Tibial artery (tissue), 4 donors: ENCODE measurements at regions not wholly inside any gene's neighbourhood (a gene's known extent, or its start where the extent isn't known, plus 50 kb on each side); places are given as distances from the start of the nearest gene placed in this dataset.

ENCODE experiments used
- DNase-seq, 2 donors: peaks; one replicate each; pipeline ENCODE4 v3.0.0-alpha.2; 2019
- H3K27ac ChIP-seq, 2 donors: fragments of 200-600 bp; sonication (generic) in 1 of 2; 1 replicate in 1 of 2; 2 replicates in 1 of 2; pipeline ENCODE4 v1.5.1; 2018 to 2019; ENCODE audit warnings: mild to moderate bottlenecking in 1 of 2
- H3K27me3 ChIP-seq, 2 donors: fragments of 200-600 bp; sonication (generic) in 1 of 2; one replicate each; pipeline versions ENCODE4 v1.5.1 to v1.6.0; 2016 to 2019
- H3K36me3 ChIP-seq, 3 donors: fragments of 200-600 bp; sonication (generic) in 2 of 3; one replicate each; pipeline ENCODE4 v1.5.1; 2016 to 2019; ENCODE audit warnings: mild to moderate bottlenecking in 2 of 3
- H3K4me1 ChIP-seq, 4 donors: fragments of 200-600 bp; sonication (generic) in 2 of 4; 1 replicate in 3 of 4; 2 replicates in 1 of 4; pipeline ENCODE4 v1.5.1; 2016 to 2019
- H3K4me3 ChIP-seq, 2 donors: fragments of 200-600 bp; sonication (generic) in 1 of 2; 1 replicate in 1 of 2; 2 replicates in 1 of 2; pipeline ENCODE4 v1.5.1; 2018 to 2019; ENCODE audit warnings: mild to moderate bottlenecking in 2 of 2
- H3K9me3 ChIP-seq, 3 donors: fragments of 200-600 bp; sonication (generic) in 1 of 3; one replicate each; pipeline ENCODE4 v1.5.1; 2016 to 2019
- CTCF ChIP-seq, 2 experiments: fragments of 200-600 bp in 1 of 2; fragments of 450-650 bp in 1 of 2; IDR thresholded peaks; one replicate each; pipeline ENCODE4 v1.5.1; 2017 to 2019; ENCODE audit warnings: antibody characterized with exemption in 2 of 2, mild to moderate bottlenecking in 1 of 2, moderate library complexity in 1 of 2
- intact Hi-C: fragments of 100-400 bp; cut with DNase I; formaldehyde crosslinking; loops from one replicate; pipeline ENCODE4 v1.15.0; 2023; ENCODE audit warnings: low total_unique reads

- no peak for TF ChIP-seq CTCF (IDR thresholded peaks at IDR 0.05)
- H3K27me3 ChIP-seq = no peaks in the 10 kb centered on the region
- intact Hi-C loops = loop anchor here (10.0 kb wide), 1 partner anchor 231 kb away; no protein-coding TSS in a partner anchor
- H3K9me3 ChIP-seq = no peaks in the 10 kb centered on the region
- H3K27ac ChIP-seq = no peak overlapping the region
- no peak overlapping the region for H3K4me3 ChIP-seq
- DNase-seq = no peak
- H3K4me1 ChIP-seq = peaks cover 0 to 19% (median 2%) of the 10 kb centered on the region in 4 donors
- no peaks in the 10 kb centered on the region for H3K36me3 ChIP-seq
These were observed 479.2 kb downstream of the LTN1 start for GRCh38 chr21:28513428-28513827.

GRCh38 chr21:28509031-28509430, 483.6 kb downstream of the LTN1 start:
- Histone ChIP-seq H3K27ac (no peak overlapping the region), H3K27me3 (no peaks in the 10 kb centered on the region), H3K4me3 (no peak overlapping the region), H3K9me3 (peaks cover 4 to 13% (median 7%) of the 10 kb centered on the region in 3 donors), H3K4me1 (no peaks in the 10 kb centered on the region), H3K36me3 (no peaks in the 10 kb centered on the region)
- TF ChIP-seq CTCF (IDR thresholded peaks at IDR 0.05) = no peak
- no peak for DNase-seq
- intact Hi-C loops = no loop called here

- Histone ChIP-seq H3K36me3 (no peaks in the 10 kb centered on the region), H3K4me1 (no peaks in the 10 kb centered on the region), H3K27me3 (no peaks in the 10 kb centered on the region), H3K9me3 (peaks cover 4 to 13% (median 7%) of the 10 kb centered on the region in 3 donors), H3K27ac (no peak overlapping the region), H3K4me3 (no peak overlapping the region)
- intact Hi-C loops = no loop called here
- no peak for TF ChIP-seq CTCF (IDR thresholded peaks at IDR 0.05)
- no peak for DNase-seq
These were observed 484.6 kb downstream of the LTN1 start for GRCh38 chr21:28508126-28508525.

GRCh38 chr21:28496517-28496916, 496.2 kb downstream of the LTN1 start:
- DNase-seq = no peak
- no peak for TF ChIP-seq CTCF (IDR thresholded peaks at IDR 0.05)
- H3K36me3 ChIP-seq = no peaks in the 10 kb centered on the region
- no peak overlapping the region for H3K4me3 ChIP-seq
- intact Hi-C loops = no loop called here
- no peaks in the 10 kb centered on the region for H3K27me3 ChIP-seq
- no peak overlapping the region for H3K27ac ChIP-seq
- no peaks in the 10 kb centered on the region for H3K9me3 ChIP-seq
- no peaks in the 10 kb centered on the region for H3K4me1 ChIP-seq

- no peak for TF ChIP-seq CTCF (IDR thresholded peaks at IDR 0.05)
- Histone ChIP-seq H3K4me1 (peaks cover 0 to 34% (median 14%) of the 10 kb centered on the region in 4 donors), H3K4me3 (no peak overlapping the region), H3K27me3 (no peaks in the 10 kb centered on the region), H3K36me3 (no peaks in the 10 kb centered on the region), H3K9me3 (no peaks in the 10 kb centered on the region), H3K27ac (no peak overlapping the region)
- intact Hi-C loops = no loop called here
- DNase-seq = no peak
These were observed 500.6 kb downstream of the LTN1 start for GRCh38 chr21:28492127-28492526.

- Histone ChIP-seq H3K4me3 (no peak overlapping the region), H3K9me3 (no peaks in the 10 kb centered on the region), H3K4me1 (peaks cover 0 to 53% (median 17%) of the 10 kb centered on the region in 4 donors), H3K36me3 (no peaks in the 10 kb centered on the region), H3K27ac (peak overlapping the region; percentile 66 to 68), H3K27me3 (no peaks in the 10 kb centered on the region)
- no peak for DNase-seq
- intact Hi-C loops = no loop called here
- TF ChIP-seq CTCF (IDR thresholded peaks at IDR 0.05) = no peak
These were observed 502.8 kb downstream of the LTN1 start for GRCh38 chr21:28489821-28490350.
